ENCODE measurements at regions not wholly inside any gene's neighbourhood (a gene's known extent, or its start where the extent isn't known, plus 50 kb on each side); places are given as distances from the start of the nearest gene placed in this dataset.

GRCh38 chr1:221850470-221851187, 108.7 kb upstream of the DUSP10 start:
- peaks cover 23% of the 10 kb centered on the region for H3K27me3 Mint-ChIP-seq
- no peak overlapping the region for H3K27ac Mint-ChIP-seq
- ATAC-seq, result no peak
- no peak overlapping the region for H3K4me3 Mint-ChIP-seq
- peaks cover 0 to 8% of the 10 kb centered on the region in 2 donors for H3K9me3 Mint-ChIP-seq
- H3K4me1 Mint-ChIP-seq, result no peaks in the 10 kb centered on the region
- DNase-seq, result no peak

GRCh38 chr1:221849897-221850296, 108.0 kb upstream of the DUSP10 start:
- Mint-ChIP-seq H3K4me3 (no peak overlapping the region), H3K9me3 (peaks cover 0 to 7% of the 10 kb centered on the region in 2 donors), H3K27me3 (peaks cover 21% of the 10 kb centered on the region), H3K27ac (no peak overlapping the region), H3K4me1 (no peaks in the 10 kb centered on the region)
- DNase-seq (no peak), ATAC-seq (no peak)

- Mint-ChIP-seq H3K27me3 (peaks cover 14% of the 10 kb centered on the region), H3K4me3 (no peak overlapping the region)
- ATAC-seq, result no peak
Observed at GRCh38 chr1:221849110-221849509, 107.2 kb upstream of the DUSP10 start.

GRCh38 chr1:221847676-221848075, 105.8 kb upstream of the DUSP10 start:
- ATAC-seq, result no peak
- Mint-ChIP-seq H3K4me3 (no peak overlapping the region), H3K27me3 (peaks cover 5% of the 10 kb centered on the region), H3K9me3 (no peaks in the 10 kb centered on the region), H3K27ac (no peak overlapping the region), H3K4me1 (no peaks in the 10 kb centered on the region)
- DNase-seq, result no peak

More at GRCh38 chr1:221849110-221849509, 107.2 kb upstream of the DUSP10 start:
- Mint-ChIP-seq H3K4me1 (no peaks in the 10 kb centered on the region), H3K27ac (no peak overlapping the region), H3K9me3 (no peaks in the 10 kb centered on the region)
- DNase-seq, result no peak

GRCh38 chr1:221845650-221846371, 103.9 kb upstream of the DUSP10 start:
- H3K4me3 Mint-ChIP-seq, result no peak overlapping the region
- DNase-seq, result no peak
- ATAC-seq, result no peak
- no peaks in the 10 kb centered on the region for H3K9me3 Mint-ChIP-seq
- H3K27me3 Mint-ChIP-seq, result no peaks in the 10 kb centered on the region
- no peak overlapping the region for H3K27ac Mint-ChIP-seq
- H3K4me1 Mint-ChIP-seq, result peaks cover 4% of the 10 kb centered on the region

GRCh38 chr1:221841983-221842335, 100.1 kb upstream of the DUSP10 start:
- ATAC-seq (no peak), DNase-seq (no peak)
- H3K4me3 Mint-ChIP-seq, result no peak overlapping the region
- no peak overlapping the region for H3K27ac Mint-ChIP-seq
- H3K9me3 Mint-ChIP-seq, result no peaks in the 10 kb centered on the region
- peaks cover 41% of the 10 kb centered on the region for H3K4me1 Mint-ChIP-seq
- no peaks in the 10 kb centered on the region for H3K27me3 Mint-ChIP-seq

GRCh38 chr1:221841251-221841982, 99.5 kb upstream of the DUSP10 start:
- Mint-ChIP-seq H3K27me3 (peaks cover 3% of the 10 kb centered on the region), H3K4me1 (peaks cover 45% of the 10 kb centered on the region), H3K9me3 (no peaks in the 10 kb centered on the region), H3K27ac (no peak overlapping the region), H3K4me3 (no peak overlapping the region)
- no peak for ATAC-seq
- no peak for DNase-seq

GRCh38 chr1:221840511-221841243, 98.8 kb upstream of the DUSP10 start:
- peaks cover 52% of the 10 kb centered on the region for H3K4me1 Mint-ChIP-seq
- ATAC-seq (no peak), DNase-seq (no peak)
- no peak overlapping the region for H3K4me3 Mint-ChIP-seq
- H3K9me3 Mint-ChIP-seq, result no peaks in the 10 kb centered on the region
- H3K27ac Mint-ChIP-seq, result peak overlapping the region in 1 of 2 donors; percentile 20
- peaks cover 10% of the 10 kb centered on the region for H3K27me3 Mint-ChIP-seq

GRCh38 chr1:221839782-221840395, 98.0 kb upstream of the DUSP10 start:
- Mint-ChIP-seq H3K4me3 (peak overlapping the region; percentile 13 to 18), H3K27me3 (peaks cover 18% of the 10 kb centered on the region), H3K9me3 (no peaks in the 10 kb centered on the region), H3K4me1 (peaks cover 56% of the 10 kb centered on the region), H3K27ac (peak overlapping the region; percentile 67 to 97)
- peak; percentile 99 for ATAC-seq
- peak; percentile 71 to 84 for DNase-seq

GRCh38 chr1:221839321-221839720, 97.4 kb upstream of the DUSP10 start:
- ATAC-seq, result peak; percentile 21
- DNase-seq, result peak in 1 of 2 donors; percentile 23
- H3K9me3 Mint-ChIP-seq, result no peaks in the 10 kb centered on the region
- peaks cover 18% of the 10 kb centered on the region for H3K27me3 Mint-ChIP-seq
- peak overlapping the region; percentile 62 to 97 for H3K27ac Mint-ChIP-seq
- peak overlapping the region; percentile 7 to 18 for H3K4me3 Mint-ChIP-seq
- H3K4me1 Mint-ChIP-seq, result peaks cover 56% of the 10 kb centered on the region

- peaks cover 0 to 7% of the 10 kb centered on the region in 2 donors for H3K9me3 Mint-ChIP-seq
- H3K27me3 Mint-ChIP-seq, result peaks cover 26% of the 10 kb centered on the region
- DNase-seq (peak; percentile 32 to 52), ATAC-seq (peak; percentile 62)
- peak overlapping the region; percentile 60 to 73 for H3K4me3 Mint-ChIP-seq
- H3K27ac Mint-ChIP-seq, result peak overlapping the region; percentile 41 to 88
- H3K4me1 Mint-ChIP-seq, result peaks cover 67% of the 10 kb centered on the region
Observed at GRCh38 chr1:221837896-221838295, 96.0 kb upstream of the DUSP10 start.

GRCh38 chr1:221834698-221835513, 93.0 kb upstream of the DUSP10 start:
- H3K4me3 Mint-ChIP-seq, result no peak overlapping the region

GRCh38 chr1:221832617-221833016, 90.7 kb upstream of the DUSP10 start:
- H3K4me1 Mint-ChIP-seq, result peaks cover 73% of the 10 kb centered on the region

More at GRCh38 chr1:221834698-221835513, 93.0 kb upstream of the DUSP10 start:
- H3K4me1 Mint-ChIP-seq, result peaks cover 73% of the 10 kb centered on the region
- ATAC-seq, result no peak
- no peak for DNase-seq
- H3K27ac Mint-ChIP-seq, result no peak overlapping the region
- peaks cover 0 to 7% of the 10 kb centered on the region in 2 donors for H3K9me3 Mint-ChIP-seq
- H3K27me3 Mint-ChIP-seq, result peaks cover 26% of the 10 kb centered on the region

GRCh38 chr1:221832151-221832550, 90.3 kb upstream of the DUSP10 start:
- H3K27ac Mint-ChIP-seq, result no peak overlapping the region
- no peak overlapping the region for H3K4me3 Mint-ChIP-seq
- H3K4me1 Mint-ChIP-seq, result peaks cover 73% of the 10 kb centered on the region
- peaks cover 0 to 7% of the 10 kb centered on the region in 2 donors for H3K9me3 Mint-ChIP-seq
- ATAC-seq, result no peak
- H3K27me3 Mint-ChIP-seq, result peaks cover 26% of the 10 kb centered on the region
- no peak for DNase-seq

More at GRCh38 chr1:221832617-221833016, 90.7 kb upstream of the DUSP10 start:
- no peak overlapping the region for H3K27ac Mint-ChIP-seq
- ATAC-seq (no peak), DNase-seq (no peak)
- no peak overlapping the region for H3K4me3 Mint-ChIP-seq
- peaks cover 26% of the 10 kb centered on the region for H3K27me3 Mint-ChIP-seq
- H3K9me3 Mint-ChIP-seq, result peaks cover 0 to 7% of the 10 kb centered on the region in 2 donors
